BLaER1 treated with 17β-estradiol and CSF1 and Interleukin-3, amounts not matched to agents 10 nM and 100 nM (cell line): ENCODE measurements at regions not wholly inside any gene's neighbourhood (a gene's known extent, or its start where the extent isn't known, plus 50 kb on each side); places are given as distances from the start of the nearest gene placed in this dataset.

Source experiments
- H3K27ac ChIP-seq, 11 experiments: shearing (Covaris generic); formaldehyde crosslinking; 2 replicates each; pipeline ENCODE4 v1.8.1; 2022
- H3K27me3 ChIP-seq, 11 experiments: shearing (Covaris generic); formaldehyde crosslinking; 2 replicates each; pipeline ENCODE4 v1.8.1; 2022
- H3K36me3 ChIP-seq, 11 experiments: shearing (Covaris generic); formaldehyde crosslinking; 2 replicates each; pipeline ENCODE4 v1.8.1; 2022
- H3K4me1 ChIP-seq, 10 experiments: shearing (Covaris generic); formaldehyde crosslinking; 2 replicates each; pipeline ENCODE4 v1.8.1; 2022
- H3K4me2 ChIP-seq, 11 experiments: shearing (Covaris generic); formaldehyde crosslinking; 2 replicates each; pipeline ENCODE4 v1.8.1; 2022
- H3K4me3 ChIP-seq, 10 experiments: shearing (Covaris generic); formaldehyde crosslinking; 2 replicates each; pipeline ENCODE4 v1.8.1; 2022
- H3K9ac ChIP-seq, 11 experiments: shearing (Covaris generic); formaldehyde crosslinking; 2 replicates each; pipeline ENCODE4 v1.8.1; 2022
- H3K9me3 ChIP-seq, 11 experiments: shearing (Covaris generic); formaldehyde crosslinking; replicated peaks in 1 of 11; 2 replicates each; pipeline ENCODE4 v1.8.1; 2022
- H4K20me1 ChIP-seq, 11 experiments: shearing (Covaris generic); formaldehyde crosslinking; 2 replicates each; pipeline ENCODE4 v1.8.1; 2022
- Cebpa-rat ChIP-seq, 11 experiments: shearing (Covaris generic); IDR thresholded peaks; 2 replicates each; pipeline ENCODE4 v1.8.1; 2022

GRCh38 chrX:38968344-38969216 is 167.3 kb downstream of the MID1IP1 start:
- H3K27me3 ChIP-seq, result no peaks in the 10 kb centered on the region
- H3K36me3 ChIP-seq, result no peaks in the 10 kb centered on the region
- H4K20me1 ChIP-seq, result no peaks in the 10 kb centered on the region
- H3K9me3 ChIP-seq, result peaks cover 8 to 21% (median 10%) of the 10 kb centered on the region in 11 experiments
- H3K9ac ChIP-seq, result no peak overlapping the region
- TF ChIP-seq Cebpa-rat (IDR thresholded peaks at IDR 0.05), result no peak
- H3K27ac ChIP-seq, result no peak overlapping the region
- peak overlapping the region in 1 of 11 experiments; percentile 12; a peak in 1 of 22 replicates for H3K4me2 ChIP-seq
- H3K4me3 ChIP-seq, result no peak overlapping the region
- 0 out of 20 replicates have a peak, but pooled peaks cover 0 to 9% (median 0%) of the 10 kb centered on the region in 10 experiments for H3K4me1 ChIP-seq

GRCh38 chrX:38970074-38970473 is 168.8 kb downstream of the MID1IP1 start:
- no peak for TF ChIP-seq Cebpa-rat (IDR thresholded peaks at IDR 0.05)
- H3K9ac ChIP-seq, result no peak overlapping the region
- peaks cover 0 to 8% (median 0%) of the 10 kb centered on the region in 11 experiments; a peak in 3 of 22 replicates for H3K9me3 ChIP-seq
- no peak overlapping the region for H3K4me3 ChIP-seq
- no peak overlapping the region for H3K4me2 ChIP-seq
- no peaks in the 10 kb centered on the region for H4K20me1 ChIP-seq
- H3K27ac ChIP-seq, result no peak overlapping the region
- no peaks in the 10 kb centered on the region for H3K27me3 ChIP-seq
- no peaks in the 10 kb centered on the region for H3K36me3 ChIP-seq
- 0 out of 20 replicates have a peak, but pooled peaks cover 0 to 9% (median 0%) of the 10 kb centered on the region in 10 experiments for H3K4me1 ChIP-seq

GRCh38 chrX:38970845-38971244 is 169.6 kb downstream of the MID1IP1 start:
- H3K36me3 ChIP-seq, result no peaks in the 10 kb centered on the region
- no peak overlapping the region for H3K9ac ChIP-seq
- no peaks in the 10 kb centered on the region for H3K27me3 ChIP-seq
- 0 out of 20 replicates have a peak, but pooled peaks cover 0 to 9% (median 0%) of the 10 kb centered on the region in 10 experiments for H3K4me1 ChIP-seq
- H3K4me3 ChIP-seq, result no peak overlapping the region
- peaks cover 0 to 8% (median 0%) of the 10 kb centered on the region in 11 experiments; a peak in 1 of 22 replicates for H3K9me3 ChIP-seq
- H3K4me2 ChIP-seq, result no peak overlapping the region
- no peaks in the 10 kb centered on the region for H4K20me1 ChIP-seq
- no peak for TF ChIP-seq Cebpa-rat (IDR thresholded peaks at IDR 0.05)
- H3K27ac ChIP-seq, result no peak overlapping the region

GRCh38 chrX:38973322-38973721 is 172.1 kb downstream of the MID1IP1 start:
- no peak for TF ChIP-seq Cebpa-rat (IDR thresholded peaks at IDR 0.05)
- H3K4me2 ChIP-seq, result no peak overlapping the region
- H4K20me1 ChIP-seq, result no peaks in the 10 kb centered on the region
- no peak overlapping the region for H3K4me3 ChIP-seq
- H3K9ac ChIP-seq, result no peak overlapping the region
- H3K9me3 ChIP-seq, result peaks cover 0 to 8% (median 0%) of the 10 kb centered on the region in 11 experiments; a peak in 1 of 22 replicates
- H3K4me1 ChIP-seq, result 0 out of 20 replicates have a peak, but pooled peaks cover 0 to 8% (median 0%) of the 10 kb centered on the region in 10 experiments
- no peaks in the 10 kb centered on the region for H3K36me3 ChIP-seq
- H3K27me3 ChIP-seq, result no peaks in the 10 kb centered on the region
- no peak overlapping the region for H3K27ac ChIP-seq

- no peak for TF ChIP-seq Cebpa-rat (IDR thresholded peaks at IDR 0.05)
- Histone ChIP-seq H3K9ac (no peak overlapping the region), H3K27ac (no peak overlapping the region), H3K9me3 (peaks cover 0 to 8% (median 0%) of the 10 kb centered on the region in 11 experiments; a peak in 1 of 22 replicates), H3K36me3 (no peaks in the 10 kb centered on the region), H3K4me3 (no peak overlapping the region), H4K20me1 (no peaks in the 10 kb centered on the region), H3K4me2 (no peak overlapping the region), H3K4me1 (no peaks in the 10 kb centered on the region), H3K27me3 (no peaks in the 10 kb centered on the region)
Measured at GRCh38 chrX:38974542-38974941, 173.3 kb downstream of the MID1IP1 start.

- Histone ChIP-seq H3K27ac (no peak overlapping the region), H3K4me3 (no peak overlapping the region), H4K20me1 (no peaks in the 10 kb centered on the region), H3K9me3 (peaks cover 0 to 8% (median 0%) of the 10 kb centered on the region in 11 experiments; a peak in 1 of 22 replicates), H3K4me1 (no peaks in the 10 kb centered on the region), H3K4me2 (no peak overlapping the region), H3K9ac (no peak overlapping the region), H3K36me3 (no peaks in the 10 kb centered on the region), H3K27me3 (no peaks in the 10 kb centered on the region)
- TF ChIP-seq Cebpa-rat (IDR thresholded peaks at IDR 0.05), result no peak
Measured at GRCh38 chrX:38975368-38975942, 174.2 kb downstream of the MID1IP1 start.

GRCh38 chrX:38982370-38982769 is 181.1 kb downstream of the MID1IP1 start:
- Histone ChIP-seq H3K4me3 (no peak overlapping the region), H3K27ac (no peak overlapping the region), H3K36me3 (no peaks in the 10 kb centered on the region), H3K4me2 (peak overlapping the region in 1 of 11 experiments; percentile 16; a peak in 1 of 22 replicates), H3K9me3 (no peaks in the 10 kb centered on the region), H3K27me3 (no peaks in the 10 kb centered on the region), H4K20me1 (no peaks in the 10 kb centered on the region), H3K9ac (no peak overlapping the region), H3K4me1 (peaks cover 0 to 18% (median 10%) of the 10 kb centered on the region in 10 experiments; a peak in 11 of 20 replicates)
- no peak for TF ChIP-seq Cebpa-rat (IDR thresholded peaks at IDR 0.05)

GRCh38 chrX:38982843-38983242 is 181.6 kb downstream of the MID1IP1 start:
- TF ChIP-seq Cebpa-rat (IDR thresholded peaks at IDR 0.05), result no peak
- H3K4me1 ChIP-seq, result peaks cover 0 to 19% (median 11%) of the 10 kb centered on the region in 10 experiments; a peak in 11 of 20 replicates
- no peak overlapping the region for H3K9ac ChIP-seq
- 0 out of 22 replicates have a peak overlapping the region, but pooled peaks of 2 of the 11 experiments have one; percentile 3 to 7 for H3K4me2 ChIP-seq
- H3K9me3 ChIP-seq, result no peaks in the 10 kb centered on the region
- no peaks in the 10 kb centered on the region for H3K27me3 ChIP-seq
- H3K36me3 ChIP-seq, result no peaks in the 10 kb centered on the region
- H4K20me1 ChIP-seq, result no peaks in the 10 kb centered on the region
- no peak overlapping the region for H3K27ac ChIP-seq
- H3K4me3 ChIP-seq, result no peak overlapping the region

GRCh38 chrX:38985375-38985774 is 184.1 kb downstream of the MID1IP1 start:
- Histone ChIP-seq H3K27ac (no peak overlapping the region), H3K4me2 (no peak overlapping the region; a peak in 1 of 22 replicates), H3K36me3 (no peaks in the 10 kb centered on the region), H3K4me3 (no peak overlapping the region), H3K9me3 (no peaks in the 10 kb centered on the region), H3K4me1 (peaks cover 0 to 19% (median 11%) of the 10 kb centered on the region in 10 experiments; a peak in 11 of 20 replicates), H3K9ac (no peak overlapping the region), H3K27me3 (no peaks in the 10 kb centered on the region), H4K20me1 (no peaks in the 10 kb centered on the region)
- TF ChIP-seq Cebpa-rat (IDR thresholded peaks at IDR 0.05), result no peak
